Islet precursor cell (in vitro differentiated cells): ENCODE measurements at regions not wholly inside any gene's neighbourhood (a gene's known extent, or its start where the extent isn't known, plus 50 kb on each side); places are given as distances from the start of the nearest gene placed in this dataset.

ENCODE experiments used
- DNase-seq: peaks from one replicate; pipeline ENCODE4 v3.0.0-alpha.2; 2018

GRCh38 chr4:123545667-123546572 is 149.3 kb downstream of the SPRY1 start:
- no peak for DNase-seq

DNA sequence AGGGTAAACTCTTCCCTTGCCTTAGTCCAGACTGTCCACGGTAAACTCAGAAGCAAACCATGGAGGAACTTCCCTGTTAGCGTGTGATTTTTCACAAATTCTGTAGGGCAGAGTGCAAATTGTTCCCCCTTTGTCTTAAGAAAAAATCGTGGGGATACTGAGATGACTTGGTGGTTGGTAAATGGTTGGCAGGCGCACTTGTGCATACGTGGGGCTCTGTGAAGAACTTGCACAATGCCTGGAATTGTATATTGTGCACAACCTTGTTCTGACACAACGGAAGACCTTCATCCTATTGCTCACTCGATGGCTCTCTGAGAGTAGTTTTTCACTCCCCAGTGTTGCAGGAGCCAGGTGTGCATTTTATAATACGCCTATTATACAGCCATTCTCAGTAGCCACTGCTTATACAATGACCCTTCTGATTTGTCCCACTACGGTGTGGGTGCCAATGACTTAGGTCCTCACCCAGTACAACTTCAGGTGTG is 150.0 kb downstream of the SPRY1 start:
- no peak for DNase-seq

DNA sequence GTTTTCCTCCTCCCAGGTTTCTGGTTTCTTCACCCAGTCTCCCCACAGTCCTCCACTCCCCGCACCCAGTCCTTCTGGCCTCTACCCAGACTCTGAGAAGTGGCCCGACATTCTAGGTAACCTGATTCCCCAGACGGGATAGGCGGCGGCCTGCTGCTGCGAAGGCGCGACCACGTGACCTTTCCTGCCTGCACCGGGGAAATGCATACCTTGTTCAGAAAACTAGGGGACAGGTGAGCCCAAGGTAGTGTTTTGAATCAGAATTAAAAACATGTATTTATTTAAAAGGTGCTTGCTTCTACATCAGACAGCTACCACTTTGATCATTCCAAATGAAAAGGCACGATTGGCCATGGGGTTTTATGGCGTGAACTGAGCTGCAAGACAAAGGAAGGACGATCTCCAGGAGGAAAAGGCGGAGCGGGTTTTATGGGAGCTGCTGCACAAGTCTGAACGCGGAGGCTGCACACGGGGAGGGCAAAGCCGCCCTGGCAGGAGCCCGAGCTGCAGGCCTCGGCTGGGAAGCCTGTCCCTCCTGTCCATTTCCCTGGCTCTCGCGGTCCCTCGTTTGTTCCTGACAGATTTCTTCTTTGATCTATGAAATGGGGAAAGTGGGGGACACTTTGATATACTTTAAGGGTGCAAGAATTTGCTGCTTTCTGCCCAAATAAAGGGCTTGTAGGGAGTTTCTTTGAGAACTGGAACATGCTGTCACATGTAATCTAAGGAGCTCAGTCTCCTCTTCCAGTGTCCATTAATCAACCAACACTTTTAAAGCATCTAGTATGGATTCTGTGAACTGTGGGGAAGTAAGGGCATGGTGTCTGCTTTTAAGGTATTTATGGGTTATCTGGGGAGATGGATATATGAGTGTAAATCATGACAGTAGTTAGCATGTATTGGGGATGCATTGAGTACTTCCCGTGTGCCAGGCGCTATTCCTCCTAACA is 150.9 kb downstream of the SPRY1 start:
- DNase-seq = peak; percentile 91

- no peak for DNase-seq
Observed at GRCh38 chr4:123553279-123553678, 156.7 kb downstream of the SPRY1 start.

- DNase-seq = no peak
Observed at GRCh38 chr4:123553733-123554637, 157.4 kb downstream of the SPRY1 start.

DNA sequence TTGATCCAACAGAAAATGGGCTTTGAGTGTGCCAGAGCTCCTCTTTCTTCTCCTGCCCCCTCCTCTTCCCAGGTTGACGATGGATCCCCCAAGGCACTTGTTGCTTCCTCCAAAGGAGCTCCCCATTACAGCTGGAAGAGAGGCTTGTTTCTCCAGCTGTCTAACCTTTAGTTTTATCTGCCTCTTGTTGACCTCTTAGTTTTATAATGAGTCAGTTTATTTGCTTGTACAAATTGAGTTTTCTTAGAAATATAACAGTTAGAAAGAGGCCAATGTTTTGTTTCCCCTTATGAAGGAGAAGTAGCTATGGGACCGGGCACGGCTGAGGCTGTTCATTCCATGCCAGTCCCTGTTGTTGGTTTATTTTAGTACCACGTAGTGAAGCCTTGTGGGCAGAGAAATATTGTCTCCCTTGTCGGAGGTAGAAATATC is 158.2 kb downstream of the SPRY1 start:
- DNase-seq = no peak

GRCh38 chr4:123555233-123555806 is 158.7 kb downstream of the SPRY1 start:
- DNase-seq = no peak

- DNase-seq = no peak
Observed at GRCh38 chr4:123555807-123556273, 159.2 kb downstream of the SPRY1 start.

GRCh38 chr4:123556526-123556925 is 159.9 kb downstream of the SPRY1 start:
- no peak for DNase-seq

- DNase-seq = no peak
Observed at GRCh38 chr4:123557857-123558536, 161.4 kb downstream of the SPRY1 start.

DNA sequence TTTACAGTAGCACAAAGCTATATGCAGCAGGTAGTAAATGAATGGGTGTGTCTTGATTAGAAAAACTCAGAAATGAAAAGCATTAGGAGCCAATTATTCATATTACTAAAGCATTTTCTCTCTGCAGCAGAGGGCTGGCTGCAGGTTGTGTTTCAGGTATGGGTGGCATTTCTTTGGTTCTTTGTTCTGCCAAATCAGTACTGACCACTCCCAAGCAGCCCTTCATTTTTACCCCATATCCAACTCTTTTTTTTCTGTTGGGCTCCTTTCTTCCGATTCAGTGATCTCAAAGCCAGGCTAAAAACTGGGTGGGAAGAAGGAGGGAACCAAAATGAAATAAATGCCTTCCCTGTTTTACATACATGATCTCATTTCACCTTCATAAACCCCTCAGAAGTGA is 162.3 kb downstream of the SPRY1 start:
- no peak for DNase-seq

- DNase-seq = no peak
Observed at GRCh38 chr4:123559955-123560871, 163.6 kb downstream of the SPRY1 start.

DNA sequence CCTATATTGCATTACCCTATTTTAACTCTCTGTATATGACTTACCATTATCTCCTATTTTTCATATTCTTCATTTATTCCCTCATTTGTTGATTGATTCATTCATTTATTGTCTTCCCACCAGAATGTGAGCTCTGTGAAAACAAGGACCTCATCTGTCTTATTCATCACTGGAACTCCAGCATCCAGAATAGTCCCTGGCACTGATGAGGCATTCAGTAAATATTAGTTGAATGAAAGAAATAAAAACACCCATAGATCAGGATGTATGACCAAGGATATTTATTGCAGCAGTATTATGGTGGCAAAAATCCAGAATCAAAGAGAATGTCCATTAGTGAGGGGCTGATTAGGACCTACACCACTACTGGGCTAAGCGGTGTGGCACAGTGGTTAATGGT is 164.9 kb downstream of the SPRY1 start:
- DNase-seq = no peak

- DNase-seq = no peak
Observed at GRCh38 chr4:123562994-123563750, 166.6 kb downstream of the SPRY1 start.

GRCh38 chr4:123564758-123565346 is 168.3 kb downstream of the SPRY1 start:
- DNase-seq = peak; percentile 85

GRCh38 chr4:123568936-123569335 is 172.3 kb downstream of the SPRY1 start:
- no peak for DNase-seq

DNA sequence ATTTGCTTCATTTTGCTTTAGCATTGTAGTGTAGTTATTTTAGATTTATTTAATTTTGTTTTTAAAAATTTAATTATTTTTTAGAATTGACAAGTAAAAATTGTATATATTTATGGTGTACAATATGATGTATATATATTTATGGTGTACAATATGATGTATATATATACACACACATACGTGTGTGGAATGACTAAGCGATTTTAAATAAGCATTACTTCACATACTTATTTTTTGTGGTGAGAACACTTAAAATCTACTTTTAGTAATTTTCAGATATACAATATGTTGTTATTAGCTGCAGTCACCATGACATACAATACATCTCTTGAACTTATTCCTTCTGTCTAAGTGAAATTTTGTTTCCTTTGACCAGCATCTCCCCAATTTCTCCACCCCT is 172.9 kb downstream of the SPRY1 start:
- DNase-seq = no peak

GRCh38 chr4:123573866-123574508 is 177.4 kb downstream of the SPRY1 start:
- no peak for DNase-seq
